ENCODE measurements at regions not wholly inside any gene's neighbourhood (a gene's known extent, or its start where the extent isn't known, plus 50 kb on each side); places are given as distances from the start of the nearest gene placed in this dataset.

DNA sequence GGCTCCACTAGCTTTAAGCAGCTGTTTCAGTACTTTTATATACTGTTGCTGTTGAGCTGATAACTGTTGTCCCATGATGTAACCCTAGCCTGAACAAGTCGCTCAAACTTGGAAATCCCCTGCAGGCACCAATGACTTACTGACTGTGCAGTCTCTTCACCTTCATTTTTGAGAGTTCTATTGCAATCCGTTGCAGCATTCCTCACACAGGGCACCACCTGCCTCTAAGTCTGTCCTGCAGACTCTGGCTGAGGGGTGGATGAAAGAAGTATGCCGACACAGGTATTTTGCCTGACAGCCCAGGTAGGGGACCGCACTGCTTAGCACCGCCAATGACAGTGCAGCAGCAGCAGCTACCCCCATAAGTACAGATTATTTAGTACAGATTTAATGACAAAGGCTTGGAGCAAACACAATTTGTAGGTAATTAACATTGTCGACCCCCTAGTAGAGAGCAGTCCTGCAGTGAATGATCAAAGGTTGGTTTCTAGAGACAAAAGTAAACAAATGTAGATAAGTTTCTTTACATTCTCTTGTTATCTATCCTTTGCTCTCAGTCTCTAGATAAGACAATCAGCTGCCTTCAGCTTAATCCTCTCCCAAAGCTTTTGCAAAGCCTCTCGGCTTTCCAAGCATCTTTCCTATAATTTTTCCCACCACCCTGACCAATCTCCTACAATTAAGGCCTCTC lies 205.0 kb downstream of the PABPC4L start:
- no peaks in the 10 kb centered on the region for H3K4me1 ChIP-seq

DNA sequence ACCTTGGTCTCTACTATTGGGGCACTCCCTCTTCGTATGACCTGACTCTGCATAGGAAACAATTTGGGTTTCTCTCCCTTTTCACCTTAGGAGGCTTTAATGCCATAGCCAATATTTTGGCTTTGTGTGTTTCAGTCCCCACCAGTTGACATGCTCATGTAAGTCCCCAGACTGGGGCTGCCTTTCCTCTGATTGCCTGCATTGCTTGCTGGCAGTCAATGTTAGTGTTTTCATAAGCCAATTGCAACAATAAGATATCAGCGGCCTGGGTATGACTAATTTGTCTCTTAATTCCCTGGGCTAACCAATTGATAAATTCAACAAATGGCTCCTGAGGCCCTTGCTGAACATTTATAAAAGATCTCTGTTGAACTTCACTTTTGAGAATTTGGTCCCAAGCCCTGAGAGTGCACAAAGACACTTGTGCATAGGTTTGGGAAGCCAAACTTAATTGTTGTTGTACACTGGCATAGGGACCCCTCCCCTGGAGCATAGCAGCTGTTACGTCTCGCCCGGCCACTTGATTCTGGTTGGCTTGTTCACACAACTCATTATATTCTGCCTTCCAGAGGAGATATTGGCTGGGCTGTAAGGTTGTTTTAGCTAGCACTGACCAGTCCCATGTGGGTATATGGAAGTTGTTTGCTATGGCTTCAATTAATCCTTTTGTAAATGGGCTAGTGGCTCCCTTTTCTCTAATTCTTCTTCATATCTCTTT lies 206.2 kb downstream of the PABPC4L start:
- H3K27me3 ChIP-seq = no peaks in the 10 kb centered on the region
- H3K4me3 ChIP-seq = no peak overlapping the region
- no peaks in the 10 kb centered on the region for H3K36me3 ChIP-seq
- no peaks in the 10 kb centered on the region for H3K9me3 ChIP-seq
- H3K27ac ChIP-seq = no peak overlapping the region
- intact Hi-C loops (cut with DNase I) = no loop called here
- TF ChIP-seq POLR2A (IDR thresholded peaks at IDR 0.05) = no peak
- TF ChIP-seq, protein P1, sequence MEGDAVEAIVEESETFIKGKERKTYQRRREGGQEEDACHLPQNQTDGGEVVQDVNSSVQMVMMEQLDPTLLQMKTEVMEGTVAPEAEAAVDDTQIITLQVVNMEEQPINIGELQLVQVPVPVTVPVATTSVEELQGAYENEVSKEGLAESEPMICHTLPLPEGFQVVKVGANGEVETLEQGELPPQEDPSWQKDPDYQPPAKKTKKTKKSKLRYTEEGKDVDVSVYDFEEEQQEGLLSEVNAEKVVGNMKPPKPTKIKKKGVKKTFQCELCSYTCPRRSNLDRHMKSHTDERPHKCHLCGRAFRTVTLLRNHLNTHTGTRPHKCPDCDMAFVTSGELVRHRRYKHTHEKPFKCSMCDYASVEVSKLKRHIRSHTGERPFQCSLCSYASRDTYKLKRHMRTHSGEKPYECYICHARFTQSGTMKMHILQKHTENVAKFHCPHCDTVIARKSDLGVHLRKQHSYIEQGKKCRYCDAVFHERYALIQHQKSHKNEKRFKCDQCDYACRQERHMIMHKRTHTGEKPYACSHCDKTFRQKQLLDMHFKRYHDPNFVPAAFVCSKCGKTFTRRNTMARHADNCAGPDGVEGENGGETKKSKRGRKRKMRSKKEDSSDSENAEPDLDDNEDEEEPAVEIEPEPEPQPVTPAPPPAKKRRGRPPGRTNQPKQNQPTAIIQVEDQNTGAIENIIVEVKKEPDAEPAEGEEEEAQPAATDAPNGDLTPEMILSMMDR (IDR thresholded peaks at IDR 0.05) = no peak
- WGBS, 2 donors = 80 to 90% methylated on average over 4 to 5 of the region's 5 CpGs
- DNase-seq = no peak
- H3K4me1 ChIP-seq = no peaks in the 10 kb centered on the region

More for the DNA sequence above, 205.0 kb downstream of the PABPC4L start:
- TF ChIP-seq, protein P1 (IDR thresholded peaks at IDR 0.05) = no peak
- no peak for TF ChIP-seq POLR2A (IDR thresholded peaks at IDR 0.05)
- no peak overlapping the region for H3K4me3 ChIP-seq
- no peaks in the 10 kb centered on the region for H3K36me3 ChIP-seq
- H3K27ac ChIP-seq = no peak overlapping the region
- intact Hi-C loops (cut with DNase I) = no loop called here
- WGBS, 2 donors = 76 to 80% methylated on average over 7 of the region's 7 CpGs
- no peaks in the 10 kb centered on the region for H3K9me3 ChIP-seq
- H3K27me3 ChIP-seq = no peaks in the 10 kb centered on the region
- no peak for DNase-seq

DNA sequence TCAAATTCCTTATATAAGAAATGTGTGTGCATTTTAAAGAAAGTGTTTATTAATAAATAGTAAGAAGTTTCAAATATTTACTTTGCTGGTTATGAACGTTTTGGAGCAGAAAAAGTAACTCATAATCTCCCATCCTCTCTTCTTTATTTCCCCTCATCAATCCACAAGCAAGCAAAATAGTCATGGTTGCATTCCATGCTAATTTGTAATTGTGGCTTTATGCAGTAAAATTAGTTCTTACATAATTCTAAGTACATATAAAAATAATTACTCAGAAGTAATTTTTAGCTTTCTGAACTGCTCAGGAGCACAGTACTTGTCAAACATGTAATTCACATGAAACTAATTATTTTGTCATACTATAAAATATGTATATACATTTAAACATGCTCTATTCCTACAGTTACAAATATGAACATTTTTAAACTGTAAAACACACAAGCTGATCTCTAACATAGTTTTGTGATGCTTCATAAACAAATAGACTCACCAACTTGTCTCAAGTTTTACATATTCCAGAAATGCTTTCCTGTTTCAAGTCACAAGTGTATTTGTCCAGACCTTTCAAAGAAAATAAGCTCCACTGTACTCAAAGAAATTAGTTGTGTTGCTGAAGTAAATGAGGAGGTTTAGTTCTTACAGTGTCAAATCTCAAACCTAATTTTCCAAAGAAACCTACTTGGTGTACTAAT lies 218.9 kb downstream of the PABPC4L start:
- intact Hi-C loops (cut with DNase I) = no loop called here
- Histone ChIP-seq H3K4me3 (no peak overlapping the region), H3K9me3 (no peaks in the 10 kb centered on the region), H3K27me3 (no peaks in the 10 kb centered on the region), H3K27ac (no peak overlapping the region), H3K36me3 (no peaks in the 10 kb centered on the region), H3K4me1 (no peaks in the 10 kb centered on the region)
- TF ChIP-seq POLR2A (IDR thresholded peaks at IDR 0.05) = no peak
- TF ChIP-seq, protein P1 (IDR thresholded peaks at IDR 0.05) = no peak
- WGBS, 2 donors = 0 to 10% methylated on average over 1 of the region's 1 CpG
- DNase-seq = no peak

DNA sequence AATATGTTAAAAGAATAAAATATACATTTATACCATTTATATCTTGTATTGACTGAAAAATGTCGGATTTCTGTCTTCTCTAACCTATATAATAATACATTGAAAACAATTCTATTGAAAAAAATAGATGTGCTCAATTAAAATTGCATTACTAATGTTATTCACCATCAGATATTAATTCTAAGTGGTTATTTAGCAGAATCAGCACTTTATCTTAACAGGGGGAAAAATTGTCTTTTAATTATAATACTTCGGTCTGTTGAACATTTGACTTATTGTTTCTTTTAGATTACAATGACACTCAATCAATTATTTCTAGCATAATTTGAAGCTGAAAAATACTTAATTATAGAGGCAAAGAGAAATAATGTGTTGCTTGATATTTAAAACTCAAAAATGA lies 220.3 kb downstream of the PABPC4L start:
- H3K4me3 ChIP-seq = no peak overlapping the region
- 69 to 77% methylated on average over 2 of the region's 2 CpGs for WGBS, 2 donors
- H3K4me1 ChIP-seq = no peaks in the 10 kb centered on the region
- no peaks in the 10 kb centered on the region for H3K27me3 ChIP-seq
- no peak for DNase-seq
- no peaks in the 10 kb centered on the region for H3K9me3 ChIP-seq
- no peak overlapping the region for H3K27ac ChIP-seq
- intact Hi-C loops (cut with DNase I) = no loop called here
- H3K36me3 ChIP-seq = no peaks in the 10 kb centered on the region
- TF ChIP-seq, protein P1 (IDR thresholded peaks at IDR 0.05) = no peak
- TF ChIP-seq POLR2A (IDR thresholded peaks at IDR 0.05) = no peak

DNA sequence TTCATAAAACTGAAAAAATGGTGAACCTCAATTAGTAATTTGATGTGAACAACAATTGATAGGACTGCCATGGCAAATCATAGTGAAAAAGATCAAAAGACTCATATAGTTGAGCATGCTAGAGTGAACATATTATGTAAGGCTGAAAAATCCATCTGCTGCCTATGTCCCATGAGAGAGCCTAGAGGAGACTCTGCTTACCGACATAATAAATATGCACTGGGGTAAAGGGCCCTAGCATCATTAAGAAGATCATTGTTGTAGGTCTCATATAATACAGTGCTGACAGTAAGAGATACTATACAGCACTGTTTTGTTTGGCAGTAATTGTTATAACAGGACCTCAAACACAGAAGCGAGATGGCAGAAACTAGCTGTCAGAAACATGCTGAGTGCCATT lies 229.0 kb downstream of the PABPC4L start:
- no peaks in the 10 kb centered on the region for H3K9me3 ChIP-seq
- intact Hi-C loops (cut with DNase I) = no loop called here

More for the DNA sequence above, 229.0 kb downstream of the PABPC4L start:
- no peaks in the 10 kb centered on the region for H3K4me1 ChIP-seq
- no peaks in the 10 kb centered on the region for H3K36me3 ChIP-seq
- H3K4me3 ChIP-seq = no peak overlapping the region
- no peak for DNase-seq
- WGBS, 2 donors = 77 to 80% methylated on average over 2 of the region's 2 CpGs
- TF ChIP-seq, protein P1 (IDR thresholded peaks at IDR 0.05) = no peak
- no peak for TF ChIP-seq POLR2A (IDR thresholded peaks at IDR 0.05)
- H3K27me3 ChIP-seq = no peaks in the 10 kb centered on the region
- no peak overlapping the region for H3K27ac ChIP-seq
